Thymus (tissue), 11 donors: ENCODE measurements at regions not wholly inside any gene's neighbourhood (a gene's known extent, or its start where the extent isn't known, plus 50 kb on each side); places are given as distances from the start of the nearest gene placed in this dataset.
A peak's percentile ranks its signal among the peaks of the same experiment; 100 is the strongest.
"Not testable (repeated sequence)": the region's sequence is repeated elsewhere in the genome, so short reads cannot be mapped to it uniquely, and the experiment has no call there.

Source experiments
- DNase-seq, 9 donors: peaks; one replicate each; pipeline ENCODE4 v3.0.0-alpha.2; 2013; ENCODE audit warnings: low spot score in 9 of 9, low read depth in 6 of 9, missing footprints in 1 of 9
- H3K27ac ChIP-seq, 2 donors: one replicate each; pipeline ENCODE4 v1.5.1; 2013; ENCODE audit warnings: control low read depth in 1 of 2, low read depth in 1 of 2, low read length in 1 of 2, mild to moderate bottlenecking in 1 of 2, moderate library complexity in 1 of 2
- H3K27me3 ChIP-seq, 2 donors: one replicate each; pipeline ENCODE4 v1.5.1; 2013; ENCODE audit warnings: low read length in 1 of 2; ENCODE audit not compliant: control insufficient read depth in 2 of 2, insufficient read depth in 1 of 2
- H3K36me3 ChIP-seq, 2 donors: one replicate each; pipeline ENCODE4 v1.5.1; 2013; ENCODE audit warnings: low read length in 1 of 2, mild to moderate bottlenecking in 1 of 2, moderate library complexity in 1 of 2; ENCODE audit not compliant: control insufficient read depth in 2 of 2, insufficient read depth in 2 of 2
- H3K4me1 ChIP-seq, 2 donors: one replicate each; pipeline ENCODE4 v1.5.1; 2013; ENCODE audit warnings: low read length in 2 of 2; ENCODE audit not compliant: control insufficient read depth in 2 of 2, insufficient read depth in 2 of 2
- H3K4me3 ChIP-seq, 2 donors: one replicate each; pipeline ENCODE4 v1.5.1; 2013; ENCODE audit warnings: low read length in 2 of 2, control low read depth in 1 of 2, mild to moderate bottlenecking in 1 of 2
- H3K9me3 ChIP-seq, 2 donors: one replicate each; pipeline ENCODE4 v1.5.1; 2013; ENCODE audit warnings: low read length in 1 of 2, mild to moderate bottlenecking in 1 of 2; ENCODE audit not compliant: control insufficient read depth in 2 of 2, insufficient read depth in 1 of 2
- WGBS: extraction: QIAGEN DNeasy Blood & Tissue Kit; methylation state at CpG from one replicate; pipeline ENCODE4 v1.1.7; 2013; 5-methylcytosine and 5-hydroxymethylcytosine counted together
- donor health status: healthy.

DNA sequence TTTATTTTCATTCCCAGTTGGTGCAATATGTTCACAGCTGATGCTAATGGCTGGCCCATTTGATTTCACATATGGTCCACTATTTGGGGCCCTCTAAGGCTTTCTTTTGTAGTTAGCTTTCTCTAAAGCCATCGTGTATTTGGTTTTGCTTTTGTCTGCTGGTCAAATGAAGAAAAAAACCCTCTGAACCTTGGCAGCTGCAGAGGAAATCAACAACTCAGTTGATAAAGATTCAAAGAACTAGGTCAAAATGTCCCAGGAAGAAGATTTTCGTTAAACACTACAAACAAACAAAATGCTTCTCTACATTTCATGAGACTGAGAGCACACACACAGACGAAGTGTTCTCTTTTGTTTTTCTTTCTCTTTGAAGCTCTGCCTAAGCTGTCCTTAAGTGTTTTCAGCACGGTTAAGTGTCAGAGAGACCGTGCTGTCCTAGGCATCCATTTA, 655.0 kb downstream of the RWDD3 start:
- H3K4me3 ChIP-seq, result no peak overlapping the region
- H3K9me3 ChIP-seq, result no peaks in the 10 kb centered on the region
- peak in 1 of 9 donors; percentile 0 for DNase-seq
- H3K27ac ChIP-seq, result no peak overlapping the region
- WGBS, result 58% methylated on average over 5 of the region's 5 CpGs
- H3K4me1 ChIP-seq, result no peaks in the 10 kb centered on the region
- no peaks in the 10 kb centered on the region for H3K36me3 ChIP-seq
- H3K27me3 ChIP-seq, result no peaks in the 10 kb centered on the region

DNA sequence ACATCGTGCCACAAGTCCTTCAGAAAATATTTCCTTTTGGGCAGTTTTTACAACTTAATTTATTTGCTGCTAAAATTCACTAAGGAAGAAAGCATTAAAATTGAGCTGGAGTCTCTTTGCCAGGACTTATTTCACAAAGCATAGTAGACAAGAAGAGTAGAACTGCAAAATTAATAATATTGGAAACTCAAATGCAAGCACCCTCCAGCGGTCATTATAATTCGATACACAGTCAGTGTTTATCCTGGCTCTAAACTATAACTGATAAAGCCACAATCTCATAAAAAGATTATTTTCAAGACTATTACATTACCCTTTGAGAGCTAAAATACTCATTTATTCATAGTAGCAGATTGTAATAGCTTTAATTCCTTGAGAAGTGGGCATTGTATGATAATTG, 655.4 kb downstream of the RWDD3 start:
- Histone ChIP-seq H3K27ac (no peak overlapping the region), H3K4me1 (no peaks in the 10 kb centered on the region), H3K4me3 (no peak overlapping the region), H3K36me3 (no peaks in the 10 kb centered on the region), H3K9me3 (no peaks in the 10 kb centered on the region), H3K27me3 (no peaks in the 10 kb centered on the region)
- 78% methylated on average over 3 of the region's 3 CpGs for WGBS
- no peak for DNase-seq

DNA sequence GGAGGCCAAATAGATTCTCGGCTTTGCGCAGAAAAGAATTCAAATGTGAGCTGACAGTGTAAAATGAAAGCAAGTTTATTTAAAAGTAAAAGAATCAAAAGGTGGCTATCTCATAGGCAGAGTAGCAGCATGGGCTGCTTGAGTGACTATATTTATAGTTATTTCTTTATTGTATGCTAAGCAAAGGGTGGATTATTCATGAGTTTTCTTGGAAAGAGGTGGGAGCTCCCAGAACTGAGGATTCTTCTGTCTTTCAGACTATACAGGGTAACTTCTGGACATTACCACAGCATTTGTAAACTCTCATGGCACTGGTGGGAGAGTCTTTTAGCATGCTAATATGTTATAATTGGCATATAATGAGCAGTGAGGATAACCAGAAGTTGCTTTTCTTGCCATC, 659.9 kb downstream of the RWDD3 start:
- H3K9me3 ChIP-seq, result no peaks in the 10 kb centered on the region
- H3K4me1 ChIP-seq, result no peaks in the 10 kb centered on the region
- no peak overlapping the region for H3K4me3 ChIP-seq
- H3K36me3 ChIP-seq, result no peaks in the 10 kb centered on the region
- H3K27ac ChIP-seq, result no peak overlapping the region
- H3K27me3 ChIP-seq, result no peaks in the 10 kb centered on the region
- no peak for DNase-seq
- WGBS, result 96% methylated on average over 2 of the region's 2 CpGs

DNA sequence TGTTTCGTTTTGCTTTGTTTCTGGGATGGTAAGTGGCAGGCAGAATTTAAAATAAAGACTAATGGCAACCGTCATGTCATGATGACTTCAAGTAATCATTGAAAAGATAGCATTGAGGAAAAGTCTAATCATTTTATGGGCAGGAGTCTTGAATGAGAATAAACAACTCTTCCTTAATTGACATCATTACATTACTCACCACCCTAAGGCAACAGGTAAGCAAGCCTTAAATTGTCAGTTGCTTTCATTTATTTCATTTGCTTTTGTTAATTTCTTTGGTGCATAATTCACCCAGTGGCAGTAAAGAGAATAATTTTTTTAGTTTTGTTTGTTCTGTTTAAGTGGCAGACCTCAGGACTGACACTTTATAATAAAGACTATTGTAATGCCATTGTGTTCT, 669.0 kb downstream of the RWDD3 start:
- Histone ChIP-seq H3K36me3 (no peaks in the 10 kb centered on the region), H3K4me1 (no peaks in the 10 kb centered on the region), H3K27me3 (no peaks in the 10 kb centered on the region), H3K27ac (no peak overlapping the region), H3K4me3 (no peak overlapping the region), H3K9me3 (no peaks in the 10 kb centered on the region)
- DNase-seq, result no peak
- WGBS, result 88% methylated on average over 2 of the region's 2 CpGs

DNA sequence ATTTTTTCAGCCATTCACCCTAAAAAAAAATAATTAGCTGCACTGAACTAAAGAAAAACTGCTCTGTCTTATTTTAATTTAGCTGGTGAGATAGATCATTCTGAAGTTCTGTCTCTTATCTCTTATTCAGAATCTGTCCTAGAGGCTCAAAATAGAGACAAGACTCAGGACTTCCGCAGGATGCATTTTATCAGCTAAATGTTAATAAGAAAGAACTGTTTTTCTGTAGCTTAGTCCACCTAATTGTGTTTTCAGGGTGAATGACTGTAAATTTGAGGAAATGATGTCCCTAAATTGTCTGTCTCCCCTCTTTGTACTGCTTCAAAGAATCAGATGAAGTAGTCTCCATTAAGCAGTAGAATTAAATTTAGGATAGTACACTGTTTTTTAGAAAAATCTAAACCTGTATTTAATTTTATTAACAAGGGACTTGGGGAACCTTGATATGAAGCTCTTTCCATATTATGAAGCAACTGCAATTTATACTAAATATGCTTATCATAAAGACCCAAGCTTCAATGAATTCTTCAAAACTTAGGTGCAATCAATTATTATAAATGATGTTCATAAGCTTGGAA, 671.9 kb downstream of the RWDD3 start:
- DNase-seq, result no peak
- H3K36me3 ChIP-seq, result no peaks in the 10 kb centered on the region
- no peaks in the 10 kb centered on the region for H3K9me3 ChIP-seq
- H3K4me3 ChIP-seq, result no peak overlapping the region
- 85% methylated on average over 1 of the region's 1 CpG for WGBS
- H3K27ac ChIP-seq, result no peak overlapping the region
- no peaks in the 10 kb centered on the region for H3K27me3 ChIP-seq
- no peaks in the 10 kb centered on the region for H3K4me1 ChIP-seq

DNA sequence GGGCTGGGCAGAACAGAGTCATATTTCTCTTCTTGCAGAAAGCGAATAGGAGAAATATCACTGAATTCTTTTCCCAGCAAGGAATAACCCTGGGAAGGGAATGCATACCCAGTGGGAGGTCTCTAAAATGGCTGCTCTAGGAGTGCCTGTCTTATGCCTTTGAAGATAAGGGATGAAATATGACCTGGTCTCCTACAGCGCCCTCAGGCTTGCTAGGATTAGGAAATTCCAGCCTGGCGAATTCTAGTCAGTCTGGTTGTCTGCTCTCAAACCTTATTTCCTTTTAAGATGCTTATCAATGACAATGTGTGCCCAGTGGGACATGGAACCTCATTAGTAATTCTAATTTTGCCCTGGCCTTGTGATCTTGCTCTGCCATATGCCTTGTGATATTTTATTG, 677.7 kb downstream of the RWDD3 start:
- not testable (repeated sequence) for H3K27ac ChIP-seq, H3K4me3 ChIP-seq, H3K9me3 ChIP-seq, H3K36me3 ChIP-seq, DNase-seq, H3K27me3 ChIP-seq, H3K4me1 ChIP-seq
- WGBS, result 93% methylated on average over 3 of the region's 3 CpGs

DNA sequence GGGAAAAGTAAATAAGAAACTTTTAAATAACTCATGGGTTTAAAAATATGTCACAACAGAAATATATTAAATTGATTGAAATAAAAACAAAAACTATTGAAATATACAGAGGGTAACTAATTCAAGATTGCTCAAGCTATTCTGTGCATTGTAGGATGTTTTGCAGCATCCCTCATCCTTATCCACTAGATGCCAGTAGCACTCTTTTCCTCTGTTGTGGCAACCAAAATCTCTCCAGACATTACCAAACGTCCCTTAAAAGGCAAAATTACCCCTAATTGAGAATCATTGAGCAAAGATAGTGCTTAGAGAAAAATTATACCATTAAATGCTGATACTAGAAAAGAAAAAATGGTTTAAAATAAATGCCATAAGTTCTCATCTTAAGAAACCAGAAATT, 682.6 kb downstream of the RWDD3 start:
- WGBS, result 14% methylated on average over 1 of the region's 1 CpG
- H3K27ac ChIP-seq, result no peak overlapping the region
- H3K9me3 ChIP-seq, result no peaks in the 10 kb centered on the region
- H3K4me1 ChIP-seq, result no peaks in the 10 kb centered on the region
- no peak for DNase-seq
- H3K4me3 ChIP-seq, result no peak overlapping the region
- no peaks in the 10 kb centered on the region for H3K36me3 ChIP-seq
- no peaks in the 10 kb centered on the region for H3K27me3 ChIP-seq

DNA sequence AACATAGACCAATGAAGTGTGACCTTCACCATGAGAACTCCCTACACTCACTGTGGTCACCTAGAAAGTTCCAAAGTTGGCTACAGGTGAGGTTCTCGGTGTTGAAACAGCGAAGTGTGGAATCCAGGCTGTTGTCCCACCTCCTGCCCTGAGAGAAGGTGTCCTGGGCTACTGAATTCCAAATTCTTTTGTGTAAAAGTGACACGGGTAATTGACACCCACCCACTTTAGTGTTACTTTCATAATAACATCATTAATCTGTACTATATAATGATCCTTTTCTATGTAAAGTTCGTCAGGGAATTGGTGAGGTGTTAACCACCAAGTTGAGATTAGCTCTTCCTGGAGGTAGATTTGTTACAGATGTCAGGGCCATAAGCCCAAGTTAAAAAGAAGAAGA, 690.7 kb downstream of the RWDD3 start:
- H3K27me3 ChIP-seq, result no peaks in the 10 kb centered on the region
- H3K4me3 ChIP-seq, result no peak overlapping the region
- no peak for DNase-seq
- WGBS, result 95% methylated on average over 4 of the region's 4 CpGs
- H3K36me3 ChIP-seq, result no peaks in the 10 kb centered on the region
- no peaks in the 10 kb centered on the region for H3K9me3 ChIP-seq
- no peaks in the 10 kb centered on the region for H3K4me1 ChIP-seq
- H3K27ac ChIP-seq, result no peak overlapping the region

DNA sequence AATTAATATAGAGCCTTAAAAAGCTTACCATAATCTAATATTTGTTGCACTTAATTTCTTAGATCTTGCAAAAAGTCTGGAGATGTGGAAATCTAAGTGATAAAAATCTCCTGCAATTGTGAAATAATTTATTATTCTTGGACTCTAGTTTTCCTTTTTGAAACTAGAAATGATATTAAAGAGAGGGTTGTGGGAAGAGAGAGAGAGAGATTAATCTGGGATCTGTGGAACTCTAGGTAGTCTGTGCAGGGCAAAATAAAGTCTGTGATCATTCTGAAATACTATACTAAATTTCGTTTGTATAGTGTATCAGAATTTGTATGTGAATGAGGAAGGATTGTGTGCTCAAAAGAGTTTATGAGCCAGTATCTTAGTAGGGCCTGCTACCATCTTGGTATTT, 692.3 kb downstream of the RWDD3 start:
- no peaks in the 10 kb centered on the region for H3K36me3 ChIP-seq
- H3K9me3 ChIP-seq, result no peaks in the 10 kb centered on the region
- no peak overlapping the region for H3K4me3 ChIP-seq
- DNase-seq, result no peak
- H3K27me3 ChIP-seq, result no peaks in the 10 kb centered on the region
- no peaks in the 10 kb centered on the region for H3K4me1 ChIP-seq
- H3K27ac ChIP-seq, result no peak overlapping the region
- WGBS, result 81% methylated on average over 1 of the region's 1 CpG

DNA sequence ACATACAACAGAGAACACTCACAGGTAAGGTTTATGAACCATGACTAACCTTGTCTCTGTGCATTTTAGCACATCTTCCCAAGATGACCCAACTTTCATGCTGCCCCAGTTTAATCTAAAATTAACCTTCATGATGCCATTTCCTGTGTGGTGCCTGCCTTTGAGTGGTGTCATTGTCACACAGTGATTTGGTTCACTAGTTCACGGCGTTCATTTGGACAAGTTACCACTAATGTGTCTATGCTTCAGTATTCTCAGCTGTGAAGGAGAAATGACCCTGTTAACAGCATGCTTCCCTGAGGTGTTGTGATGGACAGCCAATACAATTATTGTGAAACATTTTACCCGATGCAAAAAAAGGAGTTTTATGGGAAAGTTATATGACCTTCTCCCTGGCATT, 693.1 kb downstream of the RWDD3 start:
- 93% methylated on average over 3 of the region's 3 CpGs for WGBS
- no peaks in the 10 kb centered on the region for H3K27me3 ChIP-seq
- H3K9me3 ChIP-seq, result no peaks in the 10 kb centered on the region
- H3K36me3 ChIP-seq, result no peaks in the 10 kb centered on the region
- no peaks in the 10 kb centered on the region for H3K4me1 ChIP-seq
- no peak overlapping the region for H3K4me3 ChIP-seq
- no peak overlapping the region for H3K27ac ChIP-seq
- no peak for DNase-seq
